ENCODE measurements at regions not wholly inside any gene's neighbourhood (a gene's known extent, or its start where the extent isn't known, plus 50 kb on each side); places are given as distances from the start of the nearest gene placed in this dataset.
A peak's percentile ranks its signal among the peaks of the same experiment; 100 is the strongest.

DNA sequence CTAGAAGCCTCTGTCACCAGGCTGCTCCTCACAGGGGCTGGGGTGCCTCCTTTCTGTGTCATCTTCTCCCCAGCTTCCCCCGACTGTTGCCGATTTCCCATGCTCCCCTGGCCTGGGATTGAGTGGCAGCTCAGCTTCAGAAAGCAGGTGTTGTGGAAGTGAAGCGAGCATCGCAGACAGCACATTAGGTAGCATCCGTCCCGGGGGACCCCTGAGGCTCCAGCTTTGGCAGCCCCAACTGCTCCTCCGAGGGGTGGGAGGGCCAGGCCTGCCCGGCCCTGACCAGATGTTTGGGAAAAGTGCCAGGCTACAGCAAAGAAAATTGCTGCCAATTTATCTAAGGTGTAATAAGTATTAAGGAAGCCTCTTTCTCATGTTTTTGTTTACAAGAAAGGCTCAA lies 1045.6 kb downstream of the BCL11B start:
- DNase-seq, result no peak

DNA sequence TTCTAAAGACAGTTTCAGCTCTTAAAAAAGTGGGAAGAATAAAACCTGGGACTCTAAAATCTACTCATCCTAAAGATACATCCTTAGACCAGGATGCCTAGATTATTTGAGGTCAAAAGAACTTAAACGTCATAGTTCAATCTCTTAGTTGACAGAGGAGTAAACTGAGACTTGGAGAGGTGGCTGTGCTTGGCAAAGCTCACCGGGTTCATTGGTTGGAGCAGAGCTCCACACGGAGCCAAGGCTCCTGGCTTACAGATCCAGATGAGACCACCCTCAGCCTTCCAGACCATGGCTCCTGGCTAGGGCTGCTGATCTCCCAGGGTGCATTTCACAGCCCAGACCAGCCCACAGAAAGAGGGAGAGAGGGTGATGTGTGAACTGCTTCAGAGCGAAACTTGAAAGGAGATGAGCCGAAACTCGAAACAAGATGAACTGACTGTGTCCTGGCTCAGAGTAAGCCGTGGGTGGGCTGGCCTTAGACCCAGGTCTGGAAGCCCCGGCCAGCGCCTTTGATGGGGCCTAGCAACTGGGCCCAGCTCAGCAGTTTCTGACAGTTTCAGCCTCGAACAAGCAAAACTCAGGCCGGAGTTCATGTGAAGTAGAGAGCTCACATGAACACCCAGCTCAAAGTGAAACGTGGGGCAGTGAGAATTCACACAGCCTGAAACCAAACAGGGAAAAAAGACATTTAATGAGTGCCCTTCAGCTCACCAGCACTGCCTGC lies 1044.8 kb downstream of the BCL11B start:
- peak in 1 of 4 experiments; percentile 16 for DNase-seq

DNA sequence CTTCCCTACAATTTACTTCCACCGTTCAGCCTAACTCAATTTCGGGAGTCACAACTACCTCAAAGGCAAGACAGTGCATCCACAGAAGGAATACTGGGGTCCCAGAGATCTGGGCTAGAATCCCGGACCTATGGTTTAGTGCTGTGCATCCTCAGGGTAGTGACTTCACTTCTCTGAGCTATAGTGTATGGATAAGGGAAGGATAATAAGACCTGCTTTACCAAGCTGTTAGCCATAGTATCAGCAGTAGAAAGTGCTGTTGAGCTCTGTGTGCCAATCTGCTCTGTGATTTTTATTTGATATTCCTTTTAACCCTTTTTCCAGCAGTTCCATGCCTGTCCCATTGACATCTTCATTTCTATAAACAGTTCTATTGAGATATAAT lies 1044.3 kb downstream of the BCL11B start:
- DNase-seq, result no peak

DNA sequence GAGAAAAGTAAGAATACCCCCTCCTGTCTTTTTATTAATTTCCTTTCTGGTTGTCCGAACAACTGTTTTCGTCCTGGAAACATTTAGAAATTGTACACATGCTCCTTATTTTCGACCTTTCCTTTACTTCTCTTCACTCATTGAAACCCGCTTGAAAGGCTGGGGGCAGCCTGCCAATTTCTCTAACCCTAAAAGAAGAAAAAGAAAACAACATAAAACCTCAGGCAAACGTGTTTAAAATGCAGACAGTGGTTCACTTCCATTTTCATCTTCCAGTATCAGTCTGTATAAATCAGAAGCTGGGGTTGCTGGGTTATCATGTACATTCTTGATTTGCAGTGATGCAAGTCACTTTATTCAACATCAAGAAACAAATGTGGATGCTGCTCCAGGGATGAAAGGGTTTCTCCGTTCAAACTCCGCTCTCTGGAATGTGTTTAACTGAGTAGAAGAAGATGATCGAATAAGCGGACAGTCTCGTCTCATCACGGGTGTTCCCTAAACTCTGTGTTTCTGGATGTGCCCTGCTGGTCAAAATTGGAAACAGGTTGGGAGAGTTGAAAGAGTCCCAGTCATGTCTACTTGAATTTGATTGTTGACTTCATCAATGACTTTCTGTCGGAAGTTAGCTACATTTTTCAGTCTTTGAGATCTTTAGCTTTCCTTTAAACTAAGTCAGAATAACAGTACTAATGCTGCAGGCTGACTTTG lies 1042.2 kb downstream of the BCL11B start:
- DNase-seq, result peak in 1 of 4 experiments; percentile 52

DNA sequence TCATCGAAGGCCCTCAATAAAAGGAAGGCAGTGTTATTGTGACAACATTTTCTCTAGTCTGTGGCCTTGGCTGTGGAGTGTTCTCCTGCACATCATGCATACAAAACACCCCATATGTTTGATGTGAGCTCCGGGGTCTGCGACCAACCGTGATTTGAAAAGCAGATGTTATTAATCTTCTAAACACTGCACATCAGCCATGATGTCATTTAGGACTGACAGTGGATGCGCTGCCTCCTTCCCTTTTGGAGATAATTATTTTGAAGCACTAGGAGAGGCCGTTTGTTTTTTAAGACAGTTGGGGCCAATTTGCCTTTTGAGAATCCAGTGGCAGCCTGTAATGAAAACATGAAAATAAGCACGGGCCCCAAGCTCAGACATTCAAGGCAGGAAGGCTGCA lies 1041.6 kb downstream of the BCL11B start:
- DNase-seq, result no peak

DNA sequence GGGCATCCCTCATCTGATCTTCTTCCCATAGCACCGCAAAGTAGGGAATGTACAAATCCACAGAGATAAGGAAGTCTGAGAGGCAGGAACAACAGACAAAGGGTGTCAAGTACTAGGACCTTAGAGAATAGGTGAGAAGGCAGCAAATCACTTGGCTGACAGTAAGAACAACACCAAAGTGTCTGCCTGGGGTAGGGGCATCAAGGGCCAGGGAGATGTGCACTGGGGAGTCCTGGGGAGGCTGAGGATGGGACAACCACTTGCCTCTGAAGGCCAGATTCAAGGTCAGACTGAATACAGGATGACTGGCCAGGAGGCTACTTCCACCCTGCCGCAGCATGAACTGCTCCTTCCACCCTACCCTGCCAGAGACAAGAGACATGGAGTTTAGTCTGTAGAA lies 1040.8 kb downstream of the BCL11B start:
- no peak for DNase-seq

DNA sequence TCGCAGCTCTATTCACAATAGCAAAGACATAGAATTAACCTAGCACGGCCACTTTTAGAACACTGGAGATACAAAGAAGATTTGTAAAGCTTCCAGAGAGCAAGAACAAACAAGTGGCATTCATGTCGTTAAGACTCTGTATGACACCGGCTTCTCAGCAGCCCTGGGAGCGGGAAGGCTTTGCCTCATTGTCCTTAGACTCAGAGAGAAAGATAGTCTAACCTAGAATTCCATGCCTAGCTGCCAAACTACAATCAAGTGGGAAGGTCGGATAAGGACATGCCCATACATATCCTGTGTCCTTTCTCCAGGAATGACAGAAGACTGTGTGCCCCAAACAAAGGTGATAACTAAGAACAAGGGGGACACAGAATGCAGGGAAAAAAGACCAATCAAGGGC lies 1038.3 kb downstream of the BCL11B start:
- DNase-seq, result no peak

DNA sequence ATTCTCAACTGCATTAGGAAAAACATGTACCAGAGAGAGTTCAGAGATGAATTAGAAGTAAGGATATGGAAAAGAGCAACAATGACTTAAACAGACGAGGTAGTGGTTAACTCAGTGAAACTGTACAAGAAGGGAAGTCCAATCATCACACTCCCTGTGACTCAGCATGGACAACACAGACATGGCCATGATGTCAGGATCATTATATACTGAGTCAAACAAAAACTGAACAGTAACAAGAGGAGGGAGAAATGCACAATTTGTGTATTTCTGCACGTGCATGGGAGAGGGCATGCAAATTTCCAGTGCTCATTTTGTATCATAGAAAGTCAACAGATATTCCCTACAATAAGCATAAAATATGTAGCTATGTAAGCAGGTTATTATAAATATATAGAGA lies 1037.8 kb downstream of the BCL11B start:
- no peak for DNase-seq

DNA sequence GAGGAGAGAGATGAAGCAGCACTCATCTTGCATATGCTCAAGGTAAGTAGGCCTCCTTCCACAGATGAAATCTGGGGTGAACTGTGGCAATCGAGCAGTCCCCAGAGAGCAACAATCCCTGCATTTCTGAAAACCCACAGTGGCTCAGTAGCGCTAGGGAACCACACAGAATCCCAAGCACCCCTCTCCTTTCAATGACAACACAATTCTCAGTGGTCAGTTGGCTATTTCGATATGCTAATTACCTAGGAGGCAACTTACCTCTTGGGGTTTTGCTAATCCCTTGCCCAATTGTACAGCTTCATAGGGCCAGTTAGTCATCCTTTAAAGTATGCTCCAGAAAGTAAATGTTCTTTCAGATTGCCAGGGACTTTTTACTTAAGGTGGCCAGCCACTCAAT lies 1035.7 kb downstream of the BCL11B start:
- no peak for DNase-seq

DNA sequence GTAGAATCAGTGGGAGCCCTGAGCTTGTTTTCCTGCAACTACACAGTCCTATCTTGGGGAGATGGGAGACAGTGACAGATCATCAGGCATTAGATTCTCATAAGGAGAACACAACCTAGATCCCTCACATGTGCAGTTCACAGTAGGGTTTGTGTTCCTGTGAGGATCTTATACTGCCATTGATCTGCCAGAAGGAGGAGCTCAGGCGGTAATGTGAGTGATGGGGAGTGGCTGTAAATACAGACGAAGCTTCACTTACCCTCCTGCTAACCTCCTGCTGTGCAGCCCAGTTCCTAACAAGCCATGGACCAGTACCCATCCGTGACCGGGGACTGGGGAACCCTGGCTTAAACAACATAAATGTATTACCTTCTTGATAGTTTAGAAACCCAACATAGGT lies 1034.1 kb downstream of the BCL11B start:
- no peak for DNase-seq

DNA sequence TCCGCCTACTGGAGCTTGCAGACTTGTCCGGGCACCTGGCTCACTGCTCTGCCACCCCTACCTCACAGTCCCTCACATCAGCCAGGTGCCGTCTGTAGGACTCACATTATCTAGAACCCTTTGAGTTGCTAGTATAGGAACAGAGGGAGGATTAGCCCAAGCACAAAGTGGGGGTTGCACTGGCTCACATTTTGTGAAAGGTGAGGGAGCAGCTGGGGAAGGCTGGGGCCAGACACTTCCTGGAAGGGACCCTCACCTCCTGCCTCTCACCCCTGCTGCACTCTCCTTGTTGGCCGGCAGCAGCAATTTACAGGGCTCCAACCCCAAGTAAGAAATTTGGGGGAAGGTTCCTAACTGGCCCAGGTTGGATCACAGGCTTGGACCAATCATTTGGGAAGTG lies 1031.6 kb downstream of the BCL11B start:
- no peak for DNase-seq

DNA sequence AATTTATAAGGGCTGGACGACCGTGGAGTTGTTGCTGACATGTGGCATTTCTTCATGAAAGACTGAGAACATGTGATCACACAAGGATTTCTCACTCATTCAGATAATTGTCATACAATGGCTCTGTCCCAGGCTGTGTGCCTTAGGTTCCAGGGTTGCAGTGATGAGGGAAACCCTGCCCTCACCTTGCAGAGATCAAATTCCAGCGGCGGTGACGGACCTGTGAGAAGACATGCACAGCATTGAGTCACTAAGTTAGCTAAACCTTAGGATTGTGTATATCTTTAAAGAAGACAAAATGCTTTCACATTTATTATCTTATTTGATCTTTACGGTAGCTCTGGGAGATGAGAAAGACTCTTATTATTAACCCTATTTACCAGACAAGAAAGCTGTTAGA lies 1029.1 kb downstream of the BCL11B start:
- DNase-seq, result no peak

DNA sequence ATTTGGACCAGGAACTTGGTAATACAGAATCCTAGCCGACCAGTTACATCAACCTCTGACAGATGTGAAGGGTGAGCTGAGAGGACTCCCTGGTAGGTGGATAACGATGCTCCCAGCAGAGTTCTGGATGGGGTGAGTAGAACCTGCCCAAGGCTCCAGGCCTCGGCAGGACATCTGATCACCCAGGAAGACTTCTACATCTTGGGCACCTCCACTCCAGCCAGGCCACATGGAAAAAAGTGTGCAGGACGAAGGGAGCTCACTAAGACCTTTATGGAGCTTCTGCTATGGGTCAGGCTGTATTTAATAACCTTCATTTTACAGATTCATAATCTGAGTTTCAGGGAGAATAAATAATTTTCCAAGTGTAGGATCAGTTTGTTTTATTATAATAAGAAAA lies 1028.7 kb downstream of the BCL11B start:
- no peak for DNase-seq

DNA sequence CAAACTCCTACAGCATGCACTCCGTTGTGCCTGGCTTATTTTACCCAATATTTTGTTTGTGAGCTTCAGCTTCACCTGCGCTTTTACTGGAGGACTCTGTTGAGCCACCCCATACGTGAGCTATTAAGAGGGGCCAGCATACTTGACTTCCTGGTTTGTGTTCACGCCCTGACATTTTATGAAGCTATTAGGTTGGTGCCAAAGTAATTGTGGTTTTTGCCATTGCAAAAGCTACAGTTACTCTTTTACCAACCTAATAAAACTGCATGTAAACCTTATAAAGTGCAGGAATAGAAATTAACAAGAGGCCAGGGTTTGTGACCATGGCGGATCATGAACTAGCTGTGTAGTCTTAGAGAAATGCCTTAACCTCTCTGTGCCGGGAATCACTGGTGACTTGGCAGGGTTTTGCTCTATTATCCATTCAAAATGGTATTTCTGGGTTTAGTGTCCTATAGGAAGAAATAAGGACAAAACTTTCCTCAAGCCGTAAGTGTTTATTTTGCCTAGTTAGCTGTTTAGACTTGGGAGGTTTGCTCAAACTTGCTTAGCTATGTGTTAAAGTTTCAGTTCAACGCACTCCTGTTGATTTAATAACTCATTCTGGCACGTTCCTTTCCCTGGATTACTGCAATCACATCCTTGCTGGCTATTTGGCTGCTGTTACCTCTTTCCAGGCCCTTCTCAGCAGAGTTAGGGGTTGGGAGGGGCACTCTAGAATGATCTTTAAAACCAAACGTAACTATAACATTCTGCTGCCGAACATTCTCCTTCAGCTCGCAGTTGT lies 1027.6 kb downstream of the BCL11B start:
- no peak for DNase-seq

DNA sequence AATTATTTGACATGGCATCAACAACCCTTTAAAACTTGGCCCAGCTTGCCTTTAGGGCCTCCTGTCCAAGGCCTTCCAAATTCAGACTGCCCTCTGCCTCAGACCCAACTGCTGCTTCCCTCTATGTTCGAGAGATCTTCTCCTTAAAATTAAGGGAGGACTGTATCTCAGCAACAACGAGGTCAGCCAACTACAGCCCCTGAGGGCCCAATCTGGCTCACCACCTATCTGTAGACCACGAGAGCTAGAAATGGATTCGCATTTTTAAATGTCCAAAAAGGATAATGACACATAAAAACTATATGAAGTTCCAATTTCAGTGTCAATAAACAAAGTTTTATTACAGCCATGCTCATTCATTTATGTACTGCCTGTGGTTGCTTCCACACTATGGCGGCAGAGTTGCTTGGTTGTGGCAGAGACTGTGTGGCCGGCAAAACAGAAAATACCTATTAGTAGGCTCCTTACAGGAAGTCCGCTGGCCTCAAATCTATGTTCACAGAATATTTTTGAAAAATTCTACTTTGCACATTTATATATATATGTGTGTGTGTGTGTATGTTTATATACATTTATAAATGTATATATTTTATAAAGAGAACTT lies 1026.9 kb downstream of the BCL11B start:
- no peak for DNase-seq

DNA sequence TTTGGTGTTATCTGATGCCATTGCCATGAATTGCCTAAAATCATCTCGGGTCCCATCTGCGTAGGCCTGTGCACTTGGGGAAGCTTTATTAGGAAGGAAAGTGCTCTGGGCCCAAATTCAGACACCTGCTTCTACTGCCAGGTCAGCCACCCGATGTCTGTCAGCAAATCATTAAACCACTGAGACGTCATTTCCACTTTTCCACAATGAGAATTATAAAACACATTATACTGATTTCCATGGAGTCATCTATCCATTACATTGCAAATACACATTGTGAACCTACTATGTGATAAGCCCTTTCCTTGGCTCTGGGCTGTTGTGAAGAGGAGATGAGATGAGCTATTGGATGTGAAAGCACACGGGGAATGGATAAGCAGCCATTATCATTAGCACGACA lies 1022.9 kb downstream of the BCL11B start:
- DNase-seq, result no peak

DNA sequence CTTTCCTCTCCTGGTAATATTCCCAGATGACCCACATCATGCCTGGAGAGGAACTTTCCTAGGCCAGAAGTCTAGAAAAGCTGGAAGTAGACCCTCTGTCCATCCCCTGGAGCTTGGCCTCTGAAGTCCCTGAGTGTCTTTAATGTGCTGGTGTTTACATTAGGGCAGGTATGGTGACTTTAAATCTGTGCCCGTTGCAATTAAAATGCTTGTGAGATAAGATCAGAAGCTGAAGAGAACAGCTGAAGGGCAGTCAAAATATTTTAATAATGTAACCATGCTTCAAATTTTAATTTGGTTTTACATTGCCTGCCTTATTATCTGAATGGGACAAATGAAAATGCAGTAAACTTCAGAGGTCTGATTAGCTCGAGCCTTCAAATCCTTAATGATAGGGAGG lies 1022.5 kb downstream of the BCL11B start:
- no peak for DNase-seq

DNA sequence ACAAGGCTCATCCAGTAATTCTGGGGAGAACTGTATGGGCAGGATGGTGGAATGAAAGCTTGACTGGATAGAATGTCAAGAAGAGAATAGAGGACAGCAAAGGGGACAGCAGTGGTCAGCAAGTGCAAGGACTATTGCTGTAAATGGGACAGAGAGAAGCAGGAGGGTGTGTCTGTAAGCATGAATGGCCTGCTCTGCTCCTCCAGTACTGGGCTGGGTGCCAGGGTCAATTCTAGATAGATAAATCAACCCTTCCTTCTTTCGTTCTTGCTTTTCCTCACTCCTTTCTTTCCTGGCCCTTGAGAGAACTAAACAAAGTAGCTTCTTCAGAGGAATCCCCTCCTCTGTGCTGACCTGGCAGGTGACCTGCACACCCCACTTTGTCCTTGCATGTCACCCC lies 1019.2 kb downstream of the BCL11B start:
- no peak for DNase-seq

DNA sequence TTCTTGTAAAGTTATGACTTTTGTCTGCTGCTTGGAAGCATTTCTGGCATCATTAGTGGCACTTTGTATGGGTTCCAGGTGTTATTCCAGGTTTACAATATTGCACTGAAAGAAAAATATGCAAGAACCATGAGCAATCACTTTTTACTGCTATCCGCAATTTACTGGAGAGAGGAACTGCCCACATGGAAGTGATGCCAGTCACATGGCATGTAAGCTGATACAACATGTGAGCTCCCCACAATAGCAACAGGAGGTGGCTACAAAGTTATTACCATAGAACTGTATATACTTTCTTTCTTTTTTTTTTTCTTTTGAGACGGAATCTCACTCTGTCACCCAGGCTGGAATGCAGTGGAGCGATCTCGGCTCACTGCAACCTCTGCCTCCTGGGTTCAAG lies 1012.1 kb downstream of the BCL11B start:
- no peak for DNase-seq

DNA sequence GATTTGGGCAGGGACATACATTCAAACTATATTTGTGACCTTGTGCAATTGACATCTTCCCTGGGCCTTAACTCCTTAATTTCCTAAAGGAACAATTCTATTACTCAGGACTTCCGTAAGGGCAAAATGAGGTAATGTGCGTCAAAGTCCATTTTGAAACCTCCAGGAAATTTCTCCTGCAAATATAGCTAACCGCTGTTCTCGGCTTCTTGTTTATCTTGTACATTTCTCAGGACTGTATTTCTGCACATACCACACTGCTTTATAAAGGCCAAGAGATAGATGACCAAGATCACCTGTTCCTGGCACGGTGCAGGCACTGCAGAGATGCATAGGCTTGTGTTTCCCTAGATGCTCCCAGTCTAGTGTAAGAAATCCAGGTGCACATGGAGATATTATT lies 1009.4 kb downstream of the BCL11B start:
- DNase-seq, result no peak

DNA sequence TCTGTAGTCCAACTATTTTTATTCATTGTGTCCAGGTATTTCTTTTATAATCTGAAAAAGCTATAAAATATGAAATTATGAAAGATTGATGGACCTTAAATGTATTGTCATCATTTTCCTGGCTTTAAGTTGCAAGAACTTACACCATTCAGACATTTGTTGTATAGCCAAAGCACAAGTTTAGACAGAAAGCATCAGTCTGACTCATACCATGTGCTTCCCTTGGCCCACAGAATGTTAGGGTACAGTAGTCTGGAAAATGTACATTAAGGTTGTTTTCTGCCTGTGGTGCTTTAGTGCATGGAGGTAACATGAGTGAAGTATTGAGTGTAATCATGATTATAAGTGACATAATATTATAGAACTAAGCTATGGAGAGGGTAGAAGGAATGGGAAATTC lies 1002.5 kb downstream of the BCL11B start:
- DNase-seq, result no peak

DNA sequence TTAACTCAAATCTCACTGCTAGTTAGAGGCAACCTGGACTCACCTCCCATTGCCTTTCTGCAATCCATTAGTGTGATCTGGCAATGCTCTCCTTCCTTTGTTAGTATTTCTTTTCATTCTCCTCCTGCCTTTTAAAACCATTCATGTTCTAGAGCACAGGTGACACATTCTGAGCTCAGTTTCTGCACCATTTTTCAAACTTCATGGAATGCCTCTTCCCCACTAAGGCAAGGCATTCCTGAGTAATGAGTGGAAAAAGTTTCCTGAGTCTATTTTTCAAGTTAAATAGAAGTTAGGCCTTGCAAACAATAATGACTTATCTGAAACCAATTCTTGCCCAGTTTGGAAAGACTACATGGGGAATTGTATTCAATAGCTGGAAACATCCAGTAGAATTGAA lies 1001.8 kb downstream of the BCL11B start:
- DNase-seq, result no peak

DNA sequence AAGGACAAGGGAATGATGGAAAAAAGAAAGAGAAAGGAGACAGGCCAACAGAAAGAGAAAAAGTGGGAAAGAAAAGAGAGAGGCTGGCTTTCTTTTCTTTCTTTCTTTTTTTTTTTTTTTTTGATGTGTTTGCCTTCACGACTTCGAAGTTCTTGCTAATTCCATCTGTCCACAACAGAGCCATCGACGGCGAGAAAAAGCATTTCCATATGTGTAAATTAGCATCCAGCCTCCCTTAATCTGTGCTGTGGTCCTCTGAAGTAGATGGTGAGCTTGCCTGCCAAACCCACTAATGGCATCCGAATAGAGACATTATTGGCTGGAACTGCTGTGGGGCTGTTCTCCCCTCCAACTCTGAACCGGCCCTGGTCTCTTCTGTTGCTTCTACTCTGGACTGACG lies 997.4 kb downstream of the BCL11B start:
- DNase-seq, result no peak

DNA sequence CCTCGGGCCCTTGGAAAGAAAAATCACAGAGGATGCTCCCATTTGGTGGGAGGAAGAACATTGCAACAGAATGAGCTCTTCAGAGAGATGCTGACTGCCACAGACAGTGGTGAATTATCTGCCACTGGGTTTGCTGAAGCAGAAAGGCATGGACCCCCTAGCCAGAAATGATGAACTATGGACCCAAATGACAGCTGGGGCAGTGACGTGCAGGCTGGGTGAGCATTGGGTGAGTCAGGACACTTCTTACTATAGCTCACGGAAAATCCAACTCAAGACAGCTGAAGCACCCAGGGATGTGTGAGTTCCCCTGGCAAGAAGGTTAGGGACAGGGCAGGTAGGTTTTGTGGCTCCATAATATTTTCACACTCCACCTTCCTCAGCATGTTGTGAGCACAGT lies 993.2 kb downstream of the BCL11B start:
- DNase-seq, result no peak
